PFSK-1 (cell line): ENCODE measurements at regions not wholly inside any gene's neighbourhood (a gene's known extent, or its start where the extent isn't known, plus 50 kb on each side); places are given as distances from the start of the nearest gene placed in this dataset.

ENCODE experiments used
- POLR2AphosphoS5 ChIP-seq: IDR thresholded peaks from 2 replicates; pipeline ENCODE4 v1.6.1; 2012; ENCODE audit warnings: low read depth, mild to moderate bottlenecking, control low read depth, low read length, moderate library complexity
- SIN3A ChIP-seq: IDR thresholded peaks from 2 replicates; pipeline ENCODE4 v1.6.1; 2012; ENCODE audit warnings: mild to moderate bottlenecking, low read length, moderate library complexity, borderline replicate concordance; ENCODE audit not compliant: insufficient read depth
- TAF1 ChIP-seq: IDR thresholded peaks from 2 replicates; pipeline ENCODE4 v1.6.1; 2012; ENCODE audit warnings: low read length, control low read depth, borderline replicate concordance; ENCODE audit not compliant: insufficient read depth

DNA sequence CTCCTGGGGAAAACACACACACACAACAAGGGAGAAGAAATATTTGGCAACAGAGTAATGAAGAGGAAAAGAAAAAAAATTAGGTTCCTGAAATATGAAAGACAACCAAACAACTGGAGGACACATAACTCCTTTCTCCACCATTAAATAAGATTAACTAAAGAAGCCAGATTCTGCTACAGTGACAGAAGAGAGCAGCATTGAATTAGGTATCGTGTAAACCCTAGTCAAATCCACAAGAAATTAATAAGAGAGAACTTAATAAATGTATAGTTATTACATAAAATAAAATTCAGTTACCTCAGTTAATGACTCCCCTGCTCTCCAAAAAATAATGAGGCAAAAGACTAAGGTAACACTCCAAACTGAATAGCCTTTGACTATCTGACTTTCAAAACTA lies 306.7 kb downstream of the CRPPA start:
- no peak for TF ChIP-seq POLR2AphosphoS5
- no peak for TF ChIP-seq SIN3A
- no peak for TF ChIP-seq TAF1
